H1 (cell line): ENCODE measurements at regions not wholly inside any gene's neighbourhood (a gene's known extent, or its start where the extent isn't known, plus 50 kb on each side); places are given as distances from the start of the nearest gene placed in this dataset.

Experiments used
- CTCF ChIA-PET: fragments of 300-600 bp; sonication (Branson Sonifier 250); formaldehyde crosslinking; loops from one replicate; lab custom pipeline; 2021; ENCODE audit not compliant: partially characterized antibody; lab: Charles Lee
- POLR2A ChIA-PET: fragments of 300-600 bp; sonication (Branson Sonifier 250); formaldehyde crosslinking; loops from one replicate; lab custom pipeline; 2021; ENCODE audit warnings: inconsistent platforms; ENCODE audit not compliant: partially characterized antibody; lab: Charles Lee
- DNase-seq, 2 experiments: peaks; one replicate each; pipeline versions ENCODE4 v3.0.0 to v3.0.0-alpha.2; 2010 to 2022; ENCODE audit warnings: low spot score in 2 of 2, low read depth in 1 of 2, mixed read lengths in 1 of 2
- FAIRE-seq: peaks from 2 replicates; lab custom pipeline; 2011; peaks lifted over from hg19 to GRCh38; lab: Jason Lieb, UNC
- H2AFZ ChIP-seq: 2 replicates; pipeline ENCODE4 v1.8.1; 2012; ENCODE audit warnings: low read length, inconsistent platforms
- H2AK5ac ChIP-seq: 2 replicates; pipeline ENCODE4 v1.6.1; 2013; ENCODE audit warnings: low read depth, low read length
- H2BK120ac ChIP-seq: replicated peaks from 2 replicates; pipeline ENCODE3; 2013; ENCODE audit warnings: low read depth, low read length, inconsistent platforms
- H2BK12ac ChIP-seq: 2 replicates; pipeline ENCODE4 v1.6.1; 2013; ENCODE audit warnings: low read depth, low read length
- H2BK15ac ChIP-seq: 2 replicates; pipeline ENCODE4 v1.6.1; 2013; ENCODE audit warnings: low read length
- H2BK20ac ChIP-seq: 2 replicates; pipeline ENCODE4 v1.6.1; 2013; ENCODE audit warnings: low read length
- H2BK5ac ChIP-seq: 2 replicates; pipeline ENCODE4 v1.6.1; 2013; ENCODE audit warnings: low read depth, low read length
- H3K14ac ChIP-seq: 2 replicates; pipeline ENCODE4 v1.6.1; 2013; ENCODE audit warnings: inconsistent platforms; ENCODE audit not compliant: insufficient read length
- H3K18ac ChIP-seq: 2 replicates; pipeline ENCODE4 v1.6.1; 2013; ENCODE audit warnings: low read length; ENCODE audit errors: extremely low read depth
- H3K23ac ChIP-seq: 2 replicates; pipeline ENCODE4 v1.6.1; 2013; ENCODE audit warnings: inconsistent platforms; ENCODE audit not compliant: insufficient read length
- H3K23me2 ChIP-seq: 2 replicates; pipeline ENCODE4 v1.6.1; 2013; ENCODE audit warnings: low read depth, low read length
- H3K27ac ChIP-seq: 2 replicates; pipeline ENCODE4 v1.6.1; 2011; ENCODE audit warnings: low read depth, low read length, inconsistent platforms
- H3K27me3 ChIP-seq, 4 experiments: replicated peaks in 1 of 4; 1 replicate in 1 of 4; 2 replicates in 3 of 4; pipeline versions ENCODE4 v1.6.1 to v1.8.1; 2011 to 2013; ENCODE audit warnings: low read length in 3 of 4, mild to moderate bottlenecking in 3 of 4, inconsistent platforms in 2 of 4, mixed read lengths in 2 of 4, moderate library complexity in 1 of 4; ENCODE audit not compliant: control insufficient read depth in 3 of 4, insufficient read depth in 3 of 4; ENCODE audit errors: extremely low read depth in 1 of 4
- H3K36me3 ChIP-seq, 4 experiments: 2 replicates each; pipeline versions ENCODE4 v1.6.1 to v1.8.1; 2011 to 2013; ENCODE audit warnings: mild to moderate bottlenecking in 4 of 4, low read length in 3 of 4, moderate library complexity in 2 of 4, control low read depth in 1 of 4, inconsistent platforms in 1 of 4; ENCODE audit not compliant: insufficient read depth in 4 of 4, control insufficient read depth in 2 of 4
- H3K4ac ChIP-seq: replicated peaks from 2 replicates; pipeline ENCODE3; 2013; ENCODE audit warnings: low read length, low read depth, mixed read lengths, inconsistent platforms; ENCODE audit not compliant: insufficient read length
- H3K4me1 ChIP-seq, 4 experiments: replicated peaks in 1 of 4; 1 replicate in 1 of 4; 2 replicates in 3 of 4; pipeline versions ENCODE4 v1.6.1 to v1.8.1; 2011 to 2013; ENCODE audit warnings: low read length in 3 of 4, inconsistent platforms in 2 of 4, mixed read lengths in 1 of 4; ENCODE audit not compliant: insufficient read depth in 4 of 4, control insufficient read depth in 3 of 4
- H3K4me2 ChIP-seq, 2 experiments: 2 replicates each; pipeline versions ENCODE4 v1.6.1 to v1.8.1; 2011 to 2013; ENCODE audit warnings: low read depth in 2 of 2, low read length in 2 of 2, control low read depth in 1 of 2, inconsistent platforms in 1 of 2, mild to moderate bottlenecking in 1 of 2; ENCODE audit not compliant: insufficient read depth in 1 of 2
- H3K4me3 ChIP-seq, 4 experiments: fragments of 200-600, 300-600 bp in 1 of 4; sonication (generic), shearing (Covaris generic), sonication (Bioruptor Twin) in 1 of 4; 2 replicates each; pipeline versions ENCODE4 v1.5.1 to v1.8.1; 2011 to 2016; ENCODE audit warnings: low read length in 4 of 4, low read depth in 3 of 4, control low read depth in 2 of 4, inconsistent platforms in 2 of 4, mild to moderate bottlenecking in 2 of 4, mixed read lengths in 1 of 4, moderate library complexity in 1 of 4; ENCODE audit not compliant: insufficient read depth in 2 of 4; ENCODE audit errors: extremely low read depth in 1 of 4
- H3K56ac ChIP-seq: replicated peaks from 2 replicates; pipeline ENCODE3; 2013; ENCODE audit warnings: low read depth, mild to moderate bottlenecking, mixed read lengths, low read length, inconsistent platforms; ENCODE audit not compliant: insufficient read length
- H3K79me1 ChIP-seq: 2 replicates; pipeline ENCODE4 v1.6.1; 2013; ENCODE audit warnings: low read depth, low read length, control low read depth
- H3K79me2 ChIP-seq, 2 experiments: 2 replicates each; pipeline versions ENCODE4 v1.6.1 to v1.8.1; 2012 to 2013; ENCODE audit warnings: low read length in 2 of 2, mild to moderate bottlenecking in 2 of 2, inconsistent platforms in 1 of 2; ENCODE audit not compliant: insufficient read depth in 2 of 2, control insufficient read depth in 1 of 2
- H3K9ac ChIP-seq, 4 experiments: replicated peaks in 1 of 4; 1 replicate in 1 of 4; 2 replicates in 3 of 4; pipeline versions ENCODE4 v1.6.1 to v1.8.1; 2011 to 2013; ENCODE audit warnings: low read depth in 3 of 4, low read length in 3 of 4, control low read depth in 2 of 4, mild to moderate bottlenecking in 2 of 4, moderate library complexity in 2 of 4, inconsistent platforms in 1 of 4; ENCODE audit errors: extremely low read depth in 1 of 4
- H3K9me3 ChIP-seq, 2 experiments: 2 replicates each; pipeline versions ENCODE4 v1.6.1 to v1.8.1; 2012 to 2013; ENCODE audit warnings: mild to moderate bottlenecking in 2 of 2, moderate library complexity in 2 of 2, control low read depth in 1 of 2, inconsistent platforms in 1 of 2, low read depth in 1 of 2, low read length in 1 of 2, mixed read lengths in 1 of 2; ENCODE audit not compliant: insufficient read depth in 2 of 2
- H4K20me1 ChIP-seq, 2 experiments: replicated peaks in 1 of 2; 2 replicates each; pipeline versions ENCODE3 to v1.8.1; 2011 to 2013; ENCODE audit warnings: inconsistent platforms in 2 of 2, low read length in 2 of 2, mild to moderate bottlenecking in 1 of 2; ENCODE audit not compliant: insufficient read depth in 2 of 2, control insufficient read depth in 1 of 2
- H4K5ac ChIP-seq: 2 replicates; pipeline ENCODE4 v1.6.1; 2013; ENCODE audit warnings: low read length, low read depth, mixed read lengths, inconsistent platforms; ENCODE audit not compliant: insufficient read length
- H4K8ac ChIP-seq: 2 replicates; pipeline ENCODE4 v1.8.0; 2013; ENCODE audit warnings: mild to moderate bottlenecking, moderate library complexity, low read length, inconsistent platforms; ENCODE audit not compliant: insufficient read depth; ENCODE audit errors: extremely low read depth
- H4K91ac ChIP-seq: replicated peaks from 2 replicates; pipeline ENCODE3; 2013; ENCODE audit warnings: low read length, mixed read lengths, inconsistent platforms; ENCODE audit not compliant: insufficient read length
- CTCF ChIP-seq, 3 experiments: IDR thresholded peaks; 1 replicate in 2 of 3; 2 replicates in 1 of 3; pipeline versions ENCODE4 v1.5.1 to v1.6.1; 2011; ENCODE audit warnings: low read length in 3 of 3, mild to moderate bottlenecking in 3 of 3, inconsistent platforms in 2 of 3, low read depth in 1 of 3, moderate library complexity in 1 of 3; ENCODE audit not compliant: insufficient read depth in 1 of 3; ENCODE audit errors: control extremely low read depth in 1 of 3
- HDAC2 ChIP-seq, 2 experiments: fragments of 300-600 bp in 1 of 2; sonication (generic) in 1 of 2; IDR thresholded peaks; 2 replicates each; pipeline ENCODE4 v1.6.1; 2011 to 2012; ENCODE audit warnings: low read depth in 2 of 2, low read length in 2 of 2, mild to moderate bottlenecking in 2 of 2, moderate library complexity in 2 of 2, borderline replicate concordance in 1 of 2, inconsistent platforms in 1 of 2
- RXRA ChIP-seq: IDR thresholded peaks from 2 replicates; pipeline ENCODE4 v1.6.1; 2011; ENCODE audit warnings: low read depth, mild to moderate bottlenecking, low read length, moderate library complexity; ENCODE audit not compliant: insufficient read depth
- SRF ChIP-seq: IDR thresholded peaks from 2 replicates; pipeline ENCODE4 v1.6.1; 2011; ENCODE audit warnings: mild to moderate bottlenecking, low read depth, low read length, moderate library complexity
- WGBS, 2 experiments: shearing (Covaris generic) in 1 of 2; methylation state at CpG; one replicate each; pipeline versions ENCODE4 v1.1.6 to v1.1.7; 2013 to 2015; ENCODE audit warnings: low lambda C conversion rate in 2 of 2, mixed read lengths in 2 of 2, inconsistent platforms in 1 of 2, low coverage in 1 of 2, missing lambda C conversion rate in 1 of 2; ENCODE audit not compliant: insufficient replicate concordance in 2 of 2, insufficient coverage in 1 of 2, insufficient read length in 1 of 2; ENCODE audit errors: extremely low coverage in 1 of 2, missing lambda C conversion rate in 1 of 2; 5-methylcytosine and 5-hydroxymethylcytosine counted together

DNA sequence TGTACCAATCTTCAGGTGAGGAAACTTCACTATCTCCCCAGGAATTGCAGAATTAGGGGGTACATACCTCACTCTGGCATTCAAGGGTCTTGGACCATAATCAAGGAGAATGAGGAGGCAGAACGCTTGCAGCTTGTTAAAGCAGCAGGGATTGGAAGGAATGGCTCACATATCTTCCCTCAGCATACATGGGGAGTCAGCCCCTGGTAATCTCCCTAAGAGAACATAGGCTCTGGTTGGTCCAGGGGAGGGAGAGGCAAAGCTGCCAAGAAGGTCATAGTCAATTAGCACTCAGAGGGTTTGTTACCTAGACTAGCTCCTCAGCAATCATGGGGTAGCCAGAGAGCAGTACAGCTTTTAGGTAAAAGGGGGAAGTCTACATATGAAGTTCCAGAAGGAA, 256.8 kb downstream of the INSC start:
- H2BK5ac ChIP-seq, result no peak overlapping the region; the same call in 1 of the 2 replicates
- peaks cover 0 to 2% of the 10 kb centered on the region in 2 experiments for H4K20me1 ChIP-seq
- no peak overlapping the region for H2BK20ac ChIP-seq
- CTCF ChIA-PET, result interaction anchor here (0.8 to 1.5 kb wide), 3 partner anchors 19 to 45 kb away, joined by 3 read pairs; no protein-coding TSS in a partner anchor
- H3K36me3 ChIP-seq, result no peaks in the 10 kb centered on the region
- no peak overlapping the region for H2AK5ac ChIP-seq
- H3K14ac ChIP-seq, result no peak overlapping the region
- no peak overlapping the region for H2BK12ac ChIP-seq
- no peaks in the 10 kb centered on the region for H3K23me2 ChIP-seq
- no peaks in the 10 kb centered on the region for H3K79me1 ChIP-seq
- DNase-seq (no peak), FAIRE-seq (no peak)
- no peak overlapping the region for H3K9ac ChIP-seq
- no peak overlapping the region for H2AFZ ChIP-seq
- H2BK120ac ChIP-seq, result no peak overlapping the region
- H3K56ac ChIP-seq, result no peak overlapping the region
- H3K27ac ChIP-seq, result no peak overlapping the region
- no peak overlapping the region for H4K5ac ChIP-seq
- POLR2A ChIA-PET, result no interaction called here
- 100% methylated on average over 1 of the region's 1 CpG; no CpG with 5 or more reads in 1 of the 2 experiments for WGBS, 2 experiments
- no peak overlapping the region for H4K8ac ChIP-seq
- H3K4me2 ChIP-seq, result no peak overlapping the region
- H3K4ac ChIP-seq, result no peak overlapping the region
- peaks cover 0 to 6% (median 4%) of the 10 kb centered on the region in 4 experiments; a peak in 4 of 7 replicates for H3K4me1 ChIP-seq
- no peak overlapping the region for H3K4me3 ChIP-seq
- no peak overlapping the region for H2BK15ac ChIP-seq
- H3K27me3 ChIP-seq, result no peaks in the 10 kb centered on the region; a peak in 1 of 7 replicates
- no peaks in the 10 kb centered on the region for H3K79me2 ChIP-seq
- H3K23ac ChIP-seq, result no peak overlapping the region
- H4K91ac ChIP-seq, result no peak overlapping the region
- TF ChIP-seq CTCF (IDR thresholded peaks at IDR 0.05; ENCODE audit: control extremely low read depth in 1 of 3, insufficient read depth in 1 of 3, low read depth in 1 of 3, low read length in 3 of 3) (no peak), HDAC2 (IDR thresholded peaks at IDR 0.05; ENCODE audit: borderline replicate concordance in 1 of 2, low read depth in 2 of 2, low read length in 2 of 2) (no peak), SRF (no peak), RXRA (no peak)
- H3K9me3 ChIP-seq, result no peaks in the 10 kb centered on the region
- H3K18ac ChIP-seq, result no peak overlapping the region
